Right lobe of liver (tissue), 6 donors: ENCODE measurements at regions not wholly inside any gene's neighbourhood (a gene's known extent, or its start where the extent isn't known, plus 50 kb on each side); places are given as distances from the start of the nearest gene placed in this dataset.
"Not testable (repeated sequence)": the region's sequence is repeated elsewhere in the genome, so short reads cannot be mapped to it uniquely, and the experiment has no call there.

Source experiments
- ATAC-seq, 4 donors: fragments of 200-7000 bp; cut with Tn5 transposase; one replicate each; pipeline ENCODE4 v1.9.1; 2020; ENCODE audit warnings: mild to moderate bottlenecking in 4 of 4, moderate library complexity in 4 of 4
- DNase-seq, 3 donors: peaks; one replicate each; pipeline ENCODE4 v3.0.0-alpha.2; 2020
- H3K27ac ChIP-seq, 3 donors: fragments of 200-600 bp; one replicate each; pipeline ENCODE4 v1.8.0; 2022
- H3K27me3 ChIP-seq, 2 donors: fragments of 200-600 bp; one replicate each; pipeline ENCODE4 v1.8.0; 2022
- H3K36me3 ChIP-seq, 4 donors: fragments of 200-600 bp; sonication (generic) in 1 of 4; one replicate each; pipeline versions ENCODE4 v1.5.1 to v1.8.0; 2017 to 2022; ENCODE audit warnings: control low read depth in 1 of 4
- H3K4me1 ChIP-seq, 4 donors: fragments of 200-600 bp; sonication (generic) in 1 of 4; one replicate each; pipeline versions ENCODE4 v1.5.1 to v1.8.0; 2017 to 2022; ENCODE audit warnings: control low read depth in 1 of 4
- H3K4me3 ChIP-seq, 3 donors: fragments of 200-600 bp; one replicate each; pipeline ENCODE4 v1.8.0; 2022
- H3K9me3 ChIP-seq, 4 donors: fragments of 200-600 bp; sonication (generic) in 1 of 4; one replicate each; pipeline versions ENCODE4 v1.5.1 to v1.8.0; 2017 to 2022; ENCODE audit warnings: control low read depth in 1 of 4
- WGBS: methylation state at CpG from one replicate; pipeline ENCODE4 v1.1.6; 2018; ENCODE audit warnings: low coverage, low lambda C conversion rate; ENCODE audit not compliant: insufficient coverage; ENCODE audit errors: missing lambda C conversion rate; 5-methylcytosine and 5-hydroxymethylcytosine counted together
- intact Hi-C, 2 donors: fragments of 100-400 bp; cut with DNase I; formaldehyde crosslinking; loops; one replicate each; pipeline versions ENCODE4 v1.11.2 to v1.14.1; 2022
- small RNA-seq, 2 experiments: library from RNA; depleted of rRNA; stranded (forward); fragments of <200 nt; gene quantifications; one replicate each; pipeline ENCODE3, GENCODE V24; 2016
- TF ChIP-seq, protein P1 (sequence below), 4 donors: fragments of 200-600 bp in 3 of 4; fragments of 450-650 bp in 1 of 4; IDR thresholded peaks; one replicate each; pipeline versions ENCODE4 v1.5.1 to v1.8.0; 2016 to 2022; ENCODE audit warnings: antibody characterized with exemption in 4 of 4, mild to moderate bottlenecking in 2 of 4
- donor health status: DM: no; HTN: yes; CAD: no.
- donor health status: DM: no; HTN: no; CAD: no.
- donor health status: DM: no; HTN: no; CAD: no.
- donor health status: DM: no; HTN: yes; CAD: no.
- donor health status: DM: no; HTN: yes; CAD: no.

DNA sequence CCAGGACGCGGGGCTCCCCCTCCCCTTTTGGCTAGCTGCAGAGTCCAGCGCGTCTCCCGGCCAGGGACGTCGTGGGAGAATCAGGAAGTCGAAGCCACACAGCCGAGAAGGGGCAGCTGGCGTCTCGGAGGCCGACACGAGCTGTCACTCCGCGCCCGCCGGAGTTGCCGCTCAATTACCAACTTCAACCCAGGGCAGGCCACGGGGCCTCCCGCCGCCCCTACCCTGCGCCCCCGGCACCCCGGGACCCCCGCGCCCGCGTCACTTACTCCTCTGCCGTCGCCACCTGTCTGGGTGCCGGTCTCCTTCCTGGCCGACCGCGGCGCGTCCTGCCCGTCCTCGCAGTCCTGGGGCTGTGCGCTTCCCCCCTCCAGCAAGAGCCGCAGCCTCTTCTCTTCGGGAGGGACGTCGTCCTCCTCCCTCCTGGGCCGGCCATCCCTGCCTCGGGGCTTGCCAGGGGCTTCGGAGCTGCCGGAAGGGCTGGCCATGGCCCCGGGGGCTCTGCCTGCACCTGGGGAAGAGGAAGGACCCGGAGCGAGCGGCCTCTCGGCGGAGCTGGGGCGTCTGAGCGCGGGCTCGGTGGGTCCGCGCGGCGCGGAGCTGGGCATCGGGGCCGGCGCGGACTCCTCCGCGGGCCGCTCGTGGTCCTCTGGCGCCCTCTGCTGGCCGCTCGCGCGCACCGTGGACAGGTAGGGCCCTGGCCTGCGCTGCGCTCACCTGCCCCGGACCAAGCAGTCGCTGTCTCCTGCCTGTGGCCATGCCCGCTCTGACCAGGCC, 65.6 kb upstream of the CLEC6A start:
- H3K27me3 ChIP-seq, H3K4me1 ChIP-seq, H3K36me3 ChIP-seq, H3K27ac ChIP-seq, intact Hi-C loops, H3K9me3 ChIP-seq: not testable (repeated sequence)
- WGBS, result no CpG with 5 or more reads among the region's 81 CpGs
- peak overlapping the region in 1 of 3 donors; percentile 18 for H3K4me3 ChIP-seq
- peak; percentile 71 to 80 (median 79) for DNase-seq
- TF ChIP-seq, protein P1, sequence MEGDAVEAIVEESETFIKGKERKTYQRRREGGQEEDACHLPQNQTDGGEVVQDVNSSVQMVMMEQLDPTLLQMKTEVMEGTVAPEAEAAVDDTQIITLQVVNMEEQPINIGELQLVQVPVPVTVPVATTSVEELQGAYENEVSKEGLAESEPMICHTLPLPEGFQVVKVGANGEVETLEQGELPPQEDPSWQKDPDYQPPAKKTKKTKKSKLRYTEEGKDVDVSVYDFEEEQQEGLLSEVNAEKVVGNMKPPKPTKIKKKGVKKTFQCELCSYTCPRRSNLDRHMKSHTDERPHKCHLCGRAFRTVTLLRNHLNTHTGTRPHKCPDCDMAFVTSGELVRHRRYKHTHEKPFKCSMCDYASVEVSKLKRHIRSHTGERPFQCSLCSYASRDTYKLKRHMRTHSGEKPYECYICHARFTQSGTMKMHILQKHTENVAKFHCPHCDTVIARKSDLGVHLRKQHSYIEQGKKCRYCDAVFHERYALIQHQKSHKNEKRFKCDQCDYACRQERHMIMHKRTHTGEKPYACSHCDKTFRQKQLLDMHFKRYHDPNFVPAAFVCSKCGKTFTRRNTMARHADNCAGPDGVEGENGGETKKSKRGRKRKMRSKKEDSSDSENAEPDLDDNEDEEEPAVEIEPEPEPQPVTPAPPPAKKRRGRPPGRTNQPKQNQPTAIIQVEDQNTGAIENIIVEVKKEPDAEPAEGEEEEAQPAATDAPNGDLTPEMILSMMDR (IDR thresholded peaks at IDR 0.05), result peak in 3 of 4 donors; percentile 53 to 74 (median 67)
- ATAC-seq, result peak; percentile 78 to 86 (median 82)

DNA sequence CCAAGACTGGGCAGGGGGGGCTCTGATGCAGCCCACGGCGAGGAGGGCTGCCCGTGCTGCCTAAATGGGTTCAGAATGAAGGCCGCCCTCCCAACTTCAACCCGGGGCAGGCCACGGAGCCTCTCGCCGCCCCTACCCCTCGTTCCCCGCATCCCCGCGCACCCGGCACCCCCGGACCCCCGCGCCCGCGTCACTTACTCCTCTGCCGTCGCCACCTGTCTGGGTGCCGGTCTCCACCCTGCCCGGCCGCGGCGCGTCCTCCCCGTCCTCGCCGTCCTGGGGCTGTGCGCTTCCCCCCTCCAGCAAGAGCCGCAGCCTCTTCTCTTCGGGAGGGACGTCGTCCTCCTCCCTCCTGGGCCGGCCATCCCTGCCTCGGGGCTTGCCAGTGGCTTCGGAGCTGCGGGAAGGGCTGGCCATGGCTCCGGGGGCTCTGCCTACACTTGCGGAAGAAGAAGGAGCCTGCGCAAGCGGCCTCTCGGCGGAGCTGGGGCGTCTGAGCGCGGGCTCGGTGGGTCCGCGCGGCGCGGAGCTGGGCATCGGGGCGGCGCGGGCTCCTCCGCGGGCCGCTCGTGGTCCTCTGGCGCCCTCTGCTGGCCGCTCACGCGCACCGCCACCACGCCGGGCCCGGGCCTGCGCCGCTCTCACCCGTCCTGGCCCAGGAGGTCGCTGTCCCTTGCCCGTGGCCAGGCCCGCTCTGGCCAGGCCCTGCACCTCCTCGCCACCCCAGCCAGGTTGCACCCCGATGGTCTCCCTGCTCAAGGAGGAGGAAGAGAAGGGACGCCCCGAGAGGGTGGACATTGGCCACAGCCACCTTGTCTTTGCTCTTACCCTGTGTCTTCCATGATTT, 59.3 kb upstream of the CLEC6A start:
- H3K36me3 ChIP-seq, H3K27me3 ChIP-seq, H3K4me1 ChIP-seq, H3K27ac ChIP-seq, H3K9me3 ChIP-seq, intact Hi-C loops: not testable (repeated sequence)
- DNase-seq, result peak; percentile 68 to 75 (median 70)
- peak overlapping the region in 1 of 3 donors; percentile 9 for H3K4me3 ChIP-seq
- ATAC-seq, result peak; percentile 87 to 98 (median 92)
- 0% methylated on average over 2 of the region's 79 CpGs for WGBS
- TF ChIP-seq, protein P1 (IDR thresholded peaks at IDR 0.05), result peak in 3 of 4 donors; percentile 52 to 72 (median 62)

DNA sequence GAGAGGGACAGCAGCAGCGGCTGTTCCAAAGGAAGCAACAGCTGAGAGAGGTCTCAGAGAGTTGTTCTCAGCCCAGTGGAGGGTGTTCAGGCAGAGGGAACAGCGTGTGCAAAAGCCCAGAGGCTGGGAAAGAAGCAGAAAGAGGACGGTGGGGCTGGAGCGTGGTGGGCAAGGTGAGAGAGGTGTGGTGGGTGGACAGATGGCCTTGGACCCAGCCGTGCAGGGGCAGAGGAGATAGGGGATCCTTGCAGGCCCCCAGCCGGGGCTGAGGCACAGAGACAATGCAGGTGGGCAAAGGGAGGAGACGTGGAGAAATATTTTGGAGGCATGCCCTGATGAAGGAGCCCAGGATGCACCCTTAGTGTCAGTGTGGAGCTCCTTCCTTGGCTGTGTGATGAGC, 58.4 kb upstream of the CLEC6A start:
- H3K27ac ChIP-seq, H3K4me3 ChIP-seq, H3K4me1 ChIP-seq, H3K36me3 ChIP-seq, H3K9me3 ChIP-seq, H3K27me3 ChIP-seq, DNase-seq, intact Hi-C loops, ATAC-seq: not testable (repeated sequence)
- 24% methylated on average over 7 of the region's 7 CpGs for WGBS

DNA sequence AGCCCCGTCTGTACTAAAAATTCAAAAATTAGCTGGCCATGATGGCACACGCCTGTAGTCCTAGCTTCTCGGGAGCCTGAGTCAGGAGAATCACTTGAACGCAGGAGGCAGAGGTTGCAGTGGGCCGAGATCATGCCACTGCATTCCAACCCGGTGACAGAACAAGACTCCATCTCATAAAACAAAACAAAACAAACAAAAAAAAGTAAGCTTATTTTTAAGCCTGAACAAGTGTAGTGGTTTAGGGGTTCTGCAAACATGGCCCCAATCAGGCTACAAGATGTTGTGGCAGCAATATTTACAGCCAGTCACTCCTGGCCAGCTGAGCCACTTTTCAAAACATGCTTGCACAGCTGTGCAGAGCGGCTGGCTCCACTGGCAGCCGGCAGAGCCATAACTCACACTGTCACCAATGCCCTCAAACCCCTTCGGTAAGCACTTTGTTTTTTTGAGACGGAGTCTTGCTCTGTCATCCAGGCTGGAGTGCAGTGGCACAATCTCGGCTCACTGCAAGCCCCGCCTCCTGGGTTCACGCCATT, 56.2 kb upstream of the CLEC6A start:
- H3K27me3 ChIP-seq, H3K36me3 ChIP-seq, H3K4me3 ChIP-seq, intact Hi-C loops, DNase-seq, H3K27ac ChIP-seq, ATAC-seq, H3K9me3 ChIP-seq, H3K4me1 ChIP-seq: not testable (repeated sequence)
- WGBS, result 60% methylated on average over 3 of the region's 13 CpGs

DNA sequence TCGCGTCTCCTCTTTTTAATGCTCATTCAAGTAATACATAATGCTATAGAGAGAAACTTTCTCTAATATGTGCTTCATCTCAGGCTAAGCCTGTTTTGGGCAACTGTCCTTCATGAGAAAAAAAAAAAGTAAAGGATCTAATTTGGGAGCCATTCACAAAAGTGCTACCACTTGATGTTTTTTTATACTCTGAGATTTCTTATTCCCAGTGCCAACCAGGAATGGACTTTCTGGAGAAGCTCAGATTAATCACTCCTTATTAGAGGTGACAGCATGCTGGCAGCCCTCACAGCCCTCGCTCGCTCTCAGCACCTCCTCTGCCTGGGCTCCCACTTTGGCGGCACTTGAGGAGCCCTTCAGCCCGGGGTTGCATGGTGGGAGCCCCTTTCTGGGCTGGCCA, 51.9 kb upstream of the CLEC6A start:
- 100% methylated on average over 2 of the region's 6 CpGs for WGBS
- DNase-seq, H3K27me3 ChIP-seq, H3K4me3 ChIP-seq, H3K36me3 ChIP-seq, H3K9me3 ChIP-seq, H3K27ac ChIP-seq, H3K4me1 ChIP-seq, intact Hi-C loops, ATAC-seq: not testable (repeated sequence)

DNA sequence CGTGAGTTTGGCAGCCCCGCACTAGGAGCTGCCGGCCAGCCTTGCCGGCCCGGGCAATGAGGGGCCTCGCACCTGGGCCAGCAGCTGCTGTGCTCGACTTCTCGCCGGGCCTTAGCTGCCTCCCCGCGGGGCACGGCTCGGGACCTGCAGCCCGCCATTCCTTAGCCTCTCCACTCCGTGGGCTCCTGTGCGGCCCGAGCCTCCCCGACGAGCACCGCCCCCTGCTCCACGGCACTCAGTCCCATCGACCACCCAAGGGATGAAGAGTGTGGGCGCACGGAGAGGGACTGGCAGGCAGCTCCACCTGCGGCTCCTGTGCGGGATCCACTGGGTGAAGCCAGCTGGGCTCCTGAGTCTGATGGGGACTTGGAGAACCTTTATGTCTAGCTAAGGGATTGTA, 51.4 kb upstream of the CLEC6A start:
- 90% methylated on average over 4 of the region's 26 CpGs for WGBS
- not testable (repeated sequence) for ATAC-seq, DNase-seq

More for the DNA sequence above, 51.4 kb upstream of the CLEC6A start:
- H3K27me3 ChIP-seq, H3K4me3 ChIP-seq, H3K9me3 ChIP-seq, intact Hi-C loops, H3K36me3 ChIP-seq, H3K27ac ChIP-seq, H3K4me1 ChIP-seq: not testable (repeated sequence)

Small RNAs in the stretch of these regions (small RNA-seq; reads per million reads assigned to genes)
- 0 reads per million in 2 experiments for gene AC092745.3
